ENCODE measurements at regions not wholly inside any gene's neighbourhood (a gene's known extent, or its start where the extent isn't known, plus 50 kb on each side); places are given as distances from the start of the nearest gene placed in this dataset.

DNA sequence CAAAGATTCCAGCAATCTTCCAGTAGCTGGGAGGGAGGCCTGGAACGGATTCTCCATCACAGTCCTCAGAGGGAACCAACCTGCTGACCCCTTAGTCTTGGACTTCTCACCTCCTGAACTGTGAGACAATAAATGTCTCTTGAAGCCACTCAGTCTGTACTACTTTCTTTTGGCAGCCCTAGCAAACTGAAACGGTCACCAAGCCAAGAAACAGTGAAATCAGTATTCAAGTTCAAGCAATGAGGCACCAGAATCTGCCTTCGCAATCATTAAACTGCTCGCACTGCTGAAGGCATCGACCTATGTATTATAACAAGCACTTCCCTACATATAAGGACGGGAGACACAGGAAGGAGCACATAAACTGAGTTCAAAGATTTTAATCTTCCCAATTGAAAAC, 120.6 kb upstream of the PUM3 start:
- Histone ChIP-seq H3K9me3 (no peaks in the 10 kb centered on the region), H3K4me1 (peaks cover 0 to 6% (median 0%) of the 10 kb centered on the region in 4 donors), H3K36me3 (no peaks in the 10 kb centered on the region), H3K27me3 (no peaks in the 10 kb centered on the region), H3K4me3 (no peak overlapping the region), H3K27ac (replicated peaks in 1 of 4) (no peak overlapping the region)
- no peak for DNase-seq (ENCODE audit: extremely low spot score)
- WGBS = 54% methylated on average over 6 of the region's 6 CpGs
- intact Hi-C loops (cut with DNase I) = no loop called here
- TF ChIP-seq EP300 (IDR thresholded peaks at IDR 0.05) (no peak), POLR2AphosphoS5 (IDR thresholded peaks at IDR 0.05) (no peak), POLR2A (IDR thresholded peaks at IDR 0.05; ENCODE audit: low read depth) (no peak)
- TF ChIP-seq, protein P1, sequence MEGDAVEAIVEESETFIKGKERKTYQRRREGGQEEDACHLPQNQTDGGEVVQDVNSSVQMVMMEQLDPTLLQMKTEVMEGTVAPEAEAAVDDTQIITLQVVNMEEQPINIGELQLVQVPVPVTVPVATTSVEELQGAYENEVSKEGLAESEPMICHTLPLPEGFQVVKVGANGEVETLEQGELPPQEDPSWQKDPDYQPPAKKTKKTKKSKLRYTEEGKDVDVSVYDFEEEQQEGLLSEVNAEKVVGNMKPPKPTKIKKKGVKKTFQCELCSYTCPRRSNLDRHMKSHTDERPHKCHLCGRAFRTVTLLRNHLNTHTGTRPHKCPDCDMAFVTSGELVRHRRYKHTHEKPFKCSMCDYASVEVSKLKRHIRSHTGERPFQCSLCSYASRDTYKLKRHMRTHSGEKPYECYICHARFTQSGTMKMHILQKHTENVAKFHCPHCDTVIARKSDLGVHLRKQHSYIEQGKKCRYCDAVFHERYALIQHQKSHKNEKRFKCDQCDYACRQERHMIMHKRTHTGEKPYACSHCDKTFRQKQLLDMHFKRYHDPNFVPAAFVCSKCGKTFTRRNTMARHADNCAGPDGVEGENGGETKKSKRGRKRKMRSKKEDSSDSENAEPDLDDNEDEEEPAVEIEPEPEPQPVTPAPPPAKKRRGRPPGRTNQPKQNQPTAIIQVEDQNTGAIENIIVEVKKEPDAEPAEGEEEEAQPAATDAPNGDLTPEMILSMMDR (IDR thresholded peaks at IDR 0.05) = no peak

DNA sequence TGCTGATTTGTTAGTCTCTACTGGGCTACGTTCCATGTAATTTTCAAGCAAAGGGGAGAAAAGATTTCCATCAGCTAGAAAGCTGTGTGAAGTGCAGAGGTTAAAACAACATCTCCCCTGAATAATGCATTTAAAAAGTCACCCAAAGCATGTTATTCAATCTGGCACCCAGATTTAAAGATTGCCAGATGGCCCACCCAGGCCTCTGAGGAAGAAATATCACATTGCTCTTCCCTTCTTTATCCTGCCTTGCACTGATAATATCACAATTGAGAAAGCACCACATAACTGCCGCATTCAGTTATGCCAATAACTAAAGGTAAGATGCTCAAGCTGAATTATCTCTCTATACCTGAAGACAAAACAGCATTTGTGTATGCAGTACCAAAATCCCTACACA, 119.4 kb upstream of the PUM3 start:
- no peaks in the 10 kb centered on the region for H3K36me3 ChIP-seq
- H3K9me3 ChIP-seq = no peaks in the 10 kb centered on the region
- TF ChIP-seq, protein P1 (IDR thresholded peaks at IDR 0.05) = no peak
- no peak for TF ChIP-seq POLR2AphosphoS5 (IDR thresholded peaks at IDR 0.05)
- no peak for TF ChIP-seq POLR2A (IDR thresholded peaks at IDR 0.05; ENCODE audit: low read depth)
- no peak for TF ChIP-seq EP300 (IDR thresholded peaks at IDR 0.05)
- no peak for DNase-seq (ENCODE audit: extremely low spot score)
- no peak overlapping the region for H3K4me3 ChIP-seq
- H3K4me1 ChIP-seq = peaks cover 0 to 6% (median 0%) of the 10 kb centered on the region in 4 donors
- H3K27ac ChIP-seq (replicated peaks in 1 of 4) = no peak overlapping the region
- intact Hi-C loops (cut with DNase I) = no loop called here
- H3K27me3 ChIP-seq = no peaks in the 10 kb centered on the region
- 80% methylated on average over 2 of the region's 2 CpGs for WGBS

DNA sequence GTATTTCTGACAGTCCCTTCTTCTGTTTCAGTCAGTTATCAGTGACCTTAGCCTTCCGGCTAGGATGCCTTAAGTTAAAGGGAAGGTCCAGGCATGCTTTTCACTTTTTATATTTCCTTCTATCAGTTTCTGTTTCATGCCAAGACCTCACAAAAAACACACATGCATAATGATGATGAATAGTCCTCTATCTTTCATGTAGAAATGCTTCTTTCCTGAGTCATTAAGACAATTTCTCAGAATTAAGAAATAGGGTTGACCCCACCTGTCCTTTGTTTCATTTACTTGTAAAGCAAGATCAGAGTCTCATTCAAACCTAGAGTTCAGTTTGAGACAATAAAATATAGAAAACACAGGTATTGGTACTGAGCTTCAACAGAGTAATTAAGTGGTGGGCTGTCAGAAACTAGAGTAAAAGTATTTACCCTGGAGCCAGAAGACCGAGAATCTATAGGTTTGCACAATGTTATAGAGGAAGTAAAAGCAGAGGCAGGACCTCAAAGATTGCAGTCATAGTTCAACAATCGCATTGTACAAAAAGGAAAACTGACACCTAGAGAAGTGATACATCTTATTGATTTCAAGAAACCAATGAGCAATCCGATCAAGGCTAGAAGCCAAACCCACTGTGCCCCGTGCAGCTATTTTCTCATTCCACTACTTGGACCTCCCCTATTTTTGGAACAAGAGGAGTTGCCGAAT, 118.7 kb upstream of the PUM3 start:
- WGBS = 91% methylated on average over 6 of the region's 6 CpGs
- Histone ChIP-seq H3K4me3 (no peak overlapping the region), H3K27me3 (no peaks in the 10 kb centered on the region), H3K27ac (replicated peaks in 1 of 4) (no peak overlapping the region), H3K36me3 (no peaks in the 10 kb centered on the region), H3K4me1 (peaks cover 0 to 6% (median 0%) of the 10 kb centered on the region in 4 donors), H3K9me3 (no peaks in the 10 kb centered on the region)
- no peak for DNase-seq (ENCODE audit: extremely low spot score)
- TF ChIP-seq POLR2AphosphoS5 (IDR thresholded peaks at IDR 0.05) = no peak
- no peak for TF ChIP-seq POLR2A (IDR thresholded peaks at IDR 0.05; ENCODE audit: low read depth)
- TF ChIP-seq, protein P1 (IDR thresholded peaks at IDR 0.05) = no peak
- no peak for TF ChIP-seq EP300 (IDR thresholded peaks at IDR 0.05)
- intact Hi-C loops (cut with DNase I) = no loop called here

DNA sequence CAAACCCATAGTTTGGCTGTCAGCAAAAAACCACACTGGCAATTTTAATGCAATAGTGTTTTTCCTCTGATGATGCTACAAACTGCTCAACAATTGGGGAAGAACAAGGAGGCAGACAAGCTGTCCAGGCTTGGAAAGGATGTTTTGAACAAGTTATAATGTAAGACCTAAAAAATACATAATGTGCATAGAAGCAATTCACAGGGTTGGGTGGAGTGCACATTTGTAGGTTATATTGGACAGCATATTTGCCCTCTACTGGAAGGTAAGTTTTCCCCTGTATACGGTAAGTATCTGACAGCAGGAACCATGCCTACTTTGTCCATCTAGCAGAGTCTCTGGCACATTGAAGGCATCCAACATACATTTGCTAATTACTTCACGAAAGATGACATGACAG, 114.3 kb upstream of the PUM3 start:
- Histone ChIP-seq H3K4me1 (no peaks in the 10 kb centered on the region), H3K9me3 (no peaks in the 10 kb centered on the region), H3K27ac (replicated peaks in 1 of 4) (no peak overlapping the region), H3K27me3 (no peaks in the 10 kb centered on the region), H3K36me3 (no peaks in the 10 kb centered on the region), H3K4me3 (no peak overlapping the region)
- intact Hi-C loops (cut with DNase I) = no loop called here
- 83% methylated on average over 2 of the region's 2 CpGs for WGBS
- DNase-seq (ENCODE audit: extremely low spot score) = no peak
- no peak for TF ChIP-seq EP300 (IDR thresholded peaks at IDR 0.05)
- TF ChIP-seq POLR2A (IDR thresholded peaks at IDR 0.05; ENCODE audit: low read depth) = no peak
- TF ChIP-seq, protein P1 (IDR thresholded peaks at IDR 0.05) = no peak
- no peak for TF ChIP-seq POLR2AphosphoS5 (IDR thresholded peaks at IDR 0.05)
